MG63 (cell line): ENCODE measurements at regions not wholly inside any gene's neighbourhood (a gene's known extent, or its start where the extent isn't known, plus 50 kb on each side); places are given as distances from the start of the nearest gene placed in this dataset.

Experiments used
- DNase-seq: peaks from one replicate; pipeline ENCODE4 v3.0.0-alpha.2; 2020
- H3K27me3 ChIP-seq: fragments of 250-450 bp; sonication (Bioruptor Pico); 2 replicates; pipeline ENCODE4 v1.5.1; 2020; ENCODE audit warnings: mild to moderate bottlenecking, moderate library complexity
- H3K36me3 ChIP-seq: fragments of 250-450 bp; sonication (Bioruptor Pico); 2 replicates; pipeline ENCODE4 v1.5.1; 2020; ENCODE audit warnings: mild to moderate bottlenecking, moderate library complexity
- H3K4me3 ChIP-seq: fragments of 250-450 bp; sonication (Bioruptor Pico); 2 replicates; pipeline ENCODE4 v1.5.1; 2020; ENCODE audit warnings: mild to moderate bottlenecking, moderate library complexity
- H3K9me3 ChIP-seq: fragments of 250-450 bp; sonication (Bioruptor Pico); 2 replicates; pipeline ENCODE4 v1.5.1; 2020; ENCODE audit warnings: mild to moderate bottlenecking, moderate library complexity

- H3K27me3 ChIP-seq, result no peaks in the 10 kb centered on the region
- DNase-seq, result no peak
- no peaks in the 10 kb centered on the region for H3K9me3 ChIP-seq
- no peaks in the 10 kb centered on the region for H3K36me3 ChIP-seq
- no peak overlapping the region for H3K4me3 ChIP-seq
Observed at GRCh38 chr13:68124437-68125086, 894.4 kb upstream of the PCDH9 start.

- H3K27me3 ChIP-seq, result no peaks in the 10 kb centered on the region
- no peaks in the 10 kb centered on the region for H3K9me3 ChIP-seq
- H3K36me3 ChIP-seq, result no peaks in the 10 kb centered on the region
- DNase-seq, result no peak
- H3K4me3 ChIP-seq, result no peak overlapping the region
Observed at GRCh38 chr13:68110178-68110768, 880.1 kb upstream of the PCDH9 start.

- Histone ChIP-seq H3K36me3 (no peaks in the 10 kb centered on the region), H3K27me3 (no peaks in the 10 kb centered on the region), H3K9me3 (no peaks in the 10 kb centered on the region), H3K4me3 (no peak overlapping the region)
- no peak for DNase-seq
Observed at GRCh38 chr13:68107667-68108066, 877.5 kb upstream of the PCDH9 start.

DNA sequence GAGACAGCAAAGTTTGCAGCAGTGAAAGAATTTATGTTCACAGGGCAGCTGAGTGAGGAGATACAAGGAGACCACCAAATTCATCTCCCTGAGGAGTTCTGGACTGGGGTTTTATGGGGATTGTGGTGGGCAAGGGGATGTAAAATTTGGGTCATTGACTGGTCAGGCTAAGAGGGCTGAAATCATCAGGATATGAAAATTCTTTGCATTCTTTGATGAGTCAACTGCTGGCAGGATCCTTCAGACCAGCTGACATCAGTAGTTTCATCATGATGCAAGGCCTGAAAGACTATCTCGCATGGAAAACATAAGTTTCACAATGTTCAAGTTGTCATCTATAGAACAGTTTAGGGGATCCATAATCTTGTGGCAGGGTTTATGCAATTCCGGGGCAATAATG, 869.5 kb upstream of the PCDH9 start:
- no peak overlapping the region for H3K4me3 ChIP-seq
- DNase-seq, result peak; percentile 20

DNA sequence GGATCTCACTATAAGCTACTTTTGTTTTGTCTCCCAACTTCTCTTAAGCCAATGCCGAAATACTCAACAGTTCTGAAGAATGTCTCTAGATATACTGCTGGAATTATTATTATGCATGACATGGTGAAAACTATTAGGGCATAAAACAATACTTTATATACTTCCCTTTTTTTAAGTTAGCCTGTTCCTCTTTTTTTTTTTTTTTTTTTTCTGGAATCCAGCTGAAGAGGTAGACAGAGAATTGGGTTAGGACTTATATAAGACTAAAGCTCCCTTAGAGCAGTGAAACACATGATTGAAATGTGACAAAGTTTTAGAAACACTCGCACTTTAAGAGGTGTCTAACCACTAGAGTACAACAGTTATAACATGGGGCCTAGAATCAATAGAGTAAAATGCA, 850.9 kb upstream of the PCDH9 start:
- H3K9me3 ChIP-seq, result no peaks in the 10 kb centered on the region
- H3K4me3 ChIP-seq, result no peak overlapping the region
- H3K36me3 ChIP-seq, result no peaks in the 10 kb centered on the region
- no peak for DNase-seq
- H3K27me3 ChIP-seq, result no peaks in the 10 kb centered on the region

More for the DNA sequence above, 869.5 kb upstream of the PCDH9 start:
- Histone ChIP-seq H3K36me3 (no peaks in the 10 kb centered on the region), H3K27me3 (no peaks in the 10 kb centered on the region), H3K9me3 (no peaks in the 10 kb centered on the region)

DNA sequence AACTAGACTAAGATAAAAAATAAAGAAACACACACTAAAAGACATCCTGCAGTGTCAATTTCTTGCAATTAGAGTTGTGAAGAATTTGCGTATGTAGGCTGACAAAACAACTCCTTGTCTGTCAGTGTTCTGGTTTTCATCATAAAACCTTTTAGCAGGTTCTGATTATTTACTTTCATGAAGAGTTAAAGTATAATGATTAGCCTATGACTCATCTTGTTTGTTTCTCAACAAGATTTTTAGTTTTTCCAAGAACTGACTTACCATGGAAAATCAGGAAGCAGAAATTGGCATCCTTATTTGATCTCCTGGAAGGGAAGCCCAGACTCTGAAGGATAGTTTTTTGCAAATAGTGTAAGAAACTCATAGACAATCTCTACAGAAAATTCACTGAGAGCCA, 848.7 kb upstream of the PCDH9 start:
- no peaks in the 10 kb centered on the region for H3K36me3 ChIP-seq
- no peaks in the 10 kb centered on the region for H3K27me3 ChIP-seq
- no peak overlapping the region for H3K4me3 ChIP-seq
- DNase-seq, result no peak
- no peaks in the 10 kb centered on the region for H3K9me3 ChIP-seq

- Histone ChIP-seq H3K36me3 (no peaks in the 10 kb centered on the region), H3K9me3 (no peaks in the 10 kb centered on the region), H3K4me3 (no peak overlapping the region), H3K27me3 (no peaks in the 10 kb centered on the region)
- no peak for DNase-seq
Observed at GRCh38 chr13:68078469-68078868, 848.3 kb upstream of the PCDH9 start.

DNA sequence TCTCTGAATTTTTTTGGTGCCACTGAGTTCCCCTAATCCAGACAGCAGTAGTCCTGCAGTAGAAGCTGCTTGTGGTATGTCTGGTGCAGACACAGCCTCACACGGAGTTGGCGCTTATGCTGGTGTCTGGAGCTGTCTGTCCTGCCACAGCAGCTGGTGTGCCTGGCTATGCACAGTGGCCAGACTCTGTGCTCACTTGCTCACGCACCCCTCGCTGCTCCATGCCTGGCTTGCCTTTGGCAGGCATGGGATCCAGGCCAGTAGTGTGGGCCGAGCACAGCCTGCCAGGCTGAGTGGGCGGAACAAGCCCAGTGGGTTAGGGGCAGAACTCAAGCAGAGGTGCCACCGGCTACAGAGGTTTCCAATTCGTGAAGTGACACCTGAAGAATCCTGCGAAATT, 845.9 kb upstream of the PCDH9 start:
- no peak for DNase-seq

DNA sequence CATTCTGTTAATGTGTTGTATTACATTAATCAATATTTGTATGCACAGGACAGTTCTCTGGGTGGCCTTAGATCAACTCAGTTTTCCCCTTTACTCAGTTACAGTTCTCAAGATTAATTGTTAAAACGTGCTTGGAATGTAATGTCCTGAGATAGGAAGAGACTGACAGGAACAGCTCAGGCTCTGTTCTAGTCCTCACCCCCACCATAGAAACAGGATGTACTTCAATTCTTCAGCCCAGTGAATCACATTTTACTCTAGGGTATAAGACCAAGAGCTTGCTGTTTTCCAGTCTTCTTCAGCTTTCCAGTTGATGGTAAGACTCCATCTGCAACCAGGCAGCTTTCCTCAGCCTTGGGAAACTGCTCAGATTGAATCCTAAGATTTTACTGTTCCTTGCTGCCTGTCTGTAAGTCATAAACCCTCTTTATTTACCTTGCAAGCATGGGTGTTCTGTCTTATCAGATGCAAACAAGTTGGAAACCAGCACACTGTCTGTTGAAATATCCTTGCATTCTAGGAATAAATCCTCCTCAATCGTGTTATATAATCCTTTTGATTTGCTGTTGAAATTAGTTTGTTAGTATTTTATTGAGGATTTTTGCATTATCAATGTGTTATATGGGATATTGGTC, 836.9 kb upstream of the PCDH9 start:
- Histone ChIP-seq H3K36me3 (no peaks in the 10 kb centered on the region), H3K27me3 (no peaks in the 10 kb centered on the region), H3K9me3 (no peaks in the 10 kb centered on the region), H3K4me3 (no peak overlapping the region)
- no peak for DNase-seq

More for the DNA sequence above, 845.9 kb upstream of the PCDH9 start:
- Histone ChIP-seq H3K36me3 (no peaks in the 10 kb centered on the region), H3K27me3 (no peaks in the 10 kb centered on the region), H3K4me3 (no peak overlapping the region), H3K9me3 (no peaks in the 10 kb centered on the region)

- DNase-seq, result no peak
- no peaks in the 10 kb centered on the region for H3K27me3 ChIP-seq
- H3K9me3 ChIP-seq, result no peaks in the 10 kb centered on the region
- H3K4me3 ChIP-seq, result no peak overlapping the region
- H3K36me3 ChIP-seq, result no peaks in the 10 kb centered on the region
Observed at GRCh38 chr13:68064001-68064770, 834.0 kb upstream of the PCDH9 start.

DNA sequence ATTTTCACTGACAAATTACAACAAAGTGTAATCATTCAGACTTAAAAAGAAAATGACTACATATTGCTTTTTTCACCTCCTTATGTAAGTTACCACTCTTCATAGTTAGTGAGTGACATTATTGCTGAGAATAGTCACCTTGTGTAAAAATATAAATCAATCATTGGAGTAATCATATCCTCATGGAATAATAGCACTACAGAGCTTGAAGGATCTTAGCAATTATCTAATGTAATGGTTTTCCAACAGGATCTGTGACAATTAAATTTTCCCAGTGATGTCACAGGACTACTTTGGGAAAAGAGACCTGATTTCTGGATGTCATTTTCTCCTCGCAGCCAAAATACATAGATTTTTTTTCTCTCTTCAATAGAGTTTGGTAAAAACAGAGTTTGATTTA, 833.0 kb upstream of the PCDH9 start:
- no peaks in the 10 kb centered on the region for H3K27me3 ChIP-seq
- DNase-seq, result no peak
- no peaks in the 10 kb centered on the region for H3K36me3 ChIP-seq
- H3K9me3 ChIP-seq, result no peaks in the 10 kb centered on the region
- H3K4me3 ChIP-seq, result no peak overlapping the region

GRCh38 chr13:68057836-68058235, 827.7 kb upstream of the PCDH9 start:
- Histone ChIP-seq H3K4me3 (no peak overlapping the region), H3K36me3 (no peaks in the 10 kb centered on the region), H3K27me3 (no peaks in the 10 kb centered on the region; the same call in 1 of the 2 replicates), H3K9me3 (no peaks in the 10 kb centered on the region)
- no peak for DNase-seq

DNA sequence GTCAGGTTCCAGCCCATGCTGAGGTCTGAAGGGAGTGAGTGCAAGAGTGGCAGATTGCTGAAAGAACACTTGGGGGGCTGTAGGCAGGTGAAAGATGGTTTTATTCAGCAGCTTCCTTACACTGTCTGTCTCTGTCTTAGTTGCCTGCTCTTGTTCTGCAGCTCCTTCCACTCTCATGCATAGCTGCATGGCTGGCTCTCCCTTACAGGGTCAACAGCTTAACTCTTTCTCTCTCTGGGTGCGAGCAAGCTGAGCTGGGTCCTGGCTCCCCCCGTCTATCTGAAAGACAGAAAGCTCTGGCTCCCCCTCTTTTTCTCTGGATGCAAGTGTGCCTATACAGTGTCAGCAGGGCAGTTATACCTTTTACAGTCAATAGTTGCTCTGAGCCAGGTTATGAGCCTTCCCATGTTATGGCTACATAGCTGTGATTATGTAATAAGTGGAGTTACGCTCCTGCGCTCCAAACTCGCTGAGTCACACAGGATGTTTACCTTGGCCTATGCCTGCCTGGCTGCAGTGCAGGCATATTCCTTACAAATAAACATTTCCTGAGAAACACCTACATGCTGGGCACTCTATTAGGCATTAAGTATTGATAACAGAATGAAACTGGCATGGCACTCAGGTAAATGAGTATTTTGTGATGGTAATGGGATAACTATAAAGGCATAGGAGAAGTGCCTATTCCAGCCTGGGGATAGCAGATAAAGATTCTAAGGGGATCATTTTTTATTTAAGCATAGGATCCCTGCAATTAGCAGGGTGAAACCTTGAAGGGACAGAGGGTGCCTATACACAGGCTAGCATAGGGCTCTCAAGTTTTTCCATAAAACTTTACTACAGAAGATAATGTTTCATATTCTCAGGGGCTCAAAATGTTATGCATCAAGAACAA, 826.9 kb upstream of the PCDH9 start:
- Histone ChIP-seq H3K27me3 (no peaks in the 10 kb centered on the region; the same call in 1 of the 2 replicates), H3K4me3 (no peak overlapping the region), H3K9me3 (no peaks in the 10 kb centered on the region; the same call in 1 of the 2 replicates), H3K36me3 (no peaks in the 10 kb centered on the region)
- DNase-seq, result peak; percentile 73

DNA sequence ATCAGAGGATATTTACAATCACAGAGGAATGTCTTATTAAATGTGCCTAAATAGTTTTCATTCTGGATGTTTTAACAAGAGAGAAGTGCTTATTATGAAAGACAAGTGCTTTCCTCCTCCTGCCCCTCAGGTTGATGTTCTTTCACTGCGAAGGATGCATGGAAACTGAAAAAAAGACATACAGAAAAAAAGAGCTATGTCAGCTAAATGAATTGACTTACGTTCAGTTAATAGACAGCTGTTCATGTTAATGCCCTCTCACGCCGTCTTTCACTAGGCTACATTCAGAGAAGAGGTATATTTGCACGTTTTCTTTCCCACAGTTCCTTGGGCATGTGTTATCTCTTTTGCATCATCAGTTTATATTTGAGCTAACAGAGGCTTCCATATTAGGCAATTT, 821.8 kb upstream of the PCDH9 start:
- Histone ChIP-seq H3K36me3 (no peaks in the 10 kb centered on the region), H3K4me3 (no peak overlapping the region), H3K27me3 (no peaks in the 10 kb centered on the region; the same call in 1 of the 2 replicates), H3K9me3 (no peaks in the 10 kb centered on the region; the same call in 1 of the 2 replicates)
- no peak for DNase-seq

- H3K36me3 ChIP-seq, result no peaks in the 10 kb centered on the region
- H3K27me3 ChIP-seq, result no peaks in the 10 kb centered on the region; the same call in 1 of the 2 replicates
- H3K4me3 ChIP-seq, result no peak overlapping the region
- no peaks in the 10 kb centered on the region; the same call in 1 of the 2 replicates for H3K9me3 ChIP-seq
- no peak for DNase-seq
Observed at GRCh38 chr13:68050761-68051160, 820.6 kb upstream of the PCDH9 start.

GRCh38 chr13:68048802-68049359, 818.7 kb upstream of the PCDH9 start:
- DNase-seq, result no peak
- no peaks in the 10 kb centered on the region for H3K36me3 ChIP-seq

More at GRCh38 chr13:68048802-68049359, 818.7 kb upstream of the PCDH9 start:
- Histone ChIP-seq H3K4me3 (no peak overlapping the region), H3K9me3 (no peaks in the 10 kb centered on the region; the same call in 1 of the 2 replicates), H3K27me3 (peaks cover 3% of the 10 kb centered on the region; the same call in 1 of the 2 replicates)
